Stimulated activated CD4-positive, alpha-beta T cell treated with anti-CD3 and anti-CD28 coated beads, Interleukin-1b, Interleukin-23, amount 100 ng/mL, for 48 hours (primary cell): ENCODE measurements at regions not wholly inside any gene's neighbourhood (a gene's known extent, or its start where the extent isn't known, plus 50 kb on each side); places are given as distances from the start of the nearest gene placed in this dataset.

Experiments
- DNase-seq: peaks from one replicate; pipeline ENCODE4 v3.0.0-alpha.2; 2020

DNA sequence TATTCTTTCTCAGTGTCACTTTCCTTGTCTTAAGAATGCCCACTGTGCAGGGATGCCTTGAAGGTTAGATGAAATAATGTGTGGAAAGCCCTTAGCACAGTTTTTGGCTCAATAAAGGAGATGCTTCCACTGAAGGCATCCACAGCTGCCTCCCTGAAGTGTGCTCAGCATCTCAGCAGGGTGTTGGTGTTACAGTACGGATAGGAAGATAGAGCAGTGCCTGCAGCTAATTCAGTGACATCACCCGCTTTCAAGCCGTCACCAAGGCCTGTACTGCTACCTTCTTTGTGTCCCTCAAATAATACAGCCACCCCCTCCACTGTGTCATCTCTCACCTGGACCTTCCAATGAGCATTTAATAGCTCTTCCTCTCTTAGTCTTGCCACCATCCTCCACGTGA is 59.0 kb downstream of the NDUFS5 start:
- DNase-seq = no peak

DNA sequence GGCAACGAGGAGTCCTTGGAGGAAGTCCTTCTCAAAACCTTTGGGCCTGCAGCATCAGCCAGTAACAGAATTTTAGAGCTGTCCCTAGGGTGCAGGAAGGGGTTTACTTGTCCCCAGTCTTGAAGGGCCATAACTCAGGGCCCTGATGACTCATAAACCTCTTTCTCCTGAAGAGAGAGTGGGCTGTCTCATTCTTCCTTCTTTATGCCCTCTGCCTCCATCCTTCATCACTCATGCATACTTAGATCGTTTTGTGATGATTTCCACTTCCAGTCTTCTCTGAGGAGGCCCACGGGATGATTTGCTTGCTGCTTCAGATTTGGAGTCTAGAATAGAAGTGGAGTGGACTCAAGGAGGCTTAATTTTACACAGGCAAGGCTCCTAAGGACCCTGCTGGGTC is 60.2 kb downstream of the NDUFS5 start:
- no peak for DNase-seq

DNA sequence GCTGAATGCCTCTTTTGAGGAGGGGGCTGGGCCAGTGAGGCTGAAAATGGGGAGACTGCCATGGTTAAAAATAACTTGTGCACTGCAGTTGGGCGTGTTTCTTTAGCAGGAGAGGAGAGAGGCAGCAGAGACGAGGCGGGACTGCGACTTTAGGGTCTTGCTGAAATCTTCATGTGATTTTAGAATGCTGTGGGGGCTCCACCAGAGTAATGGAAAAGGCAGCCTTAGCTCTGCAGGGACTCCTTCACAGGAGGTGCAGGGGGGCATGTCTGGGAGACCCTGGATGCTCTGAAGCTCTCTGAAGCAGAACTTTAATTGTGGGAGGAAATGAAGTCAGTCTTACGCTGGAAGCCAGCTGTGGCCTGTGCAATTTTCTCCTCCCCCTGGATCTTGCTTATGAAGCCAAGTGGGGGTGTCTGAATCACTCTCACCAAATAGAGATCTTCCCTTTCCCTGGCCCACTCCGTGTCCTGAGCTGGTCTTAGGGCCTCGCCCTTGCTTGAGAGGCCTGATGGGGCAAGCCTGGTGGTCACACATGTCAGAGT is 60.8 kb downstream of the NDUFS5 start:
- DNase-seq = no peak

DNA sequence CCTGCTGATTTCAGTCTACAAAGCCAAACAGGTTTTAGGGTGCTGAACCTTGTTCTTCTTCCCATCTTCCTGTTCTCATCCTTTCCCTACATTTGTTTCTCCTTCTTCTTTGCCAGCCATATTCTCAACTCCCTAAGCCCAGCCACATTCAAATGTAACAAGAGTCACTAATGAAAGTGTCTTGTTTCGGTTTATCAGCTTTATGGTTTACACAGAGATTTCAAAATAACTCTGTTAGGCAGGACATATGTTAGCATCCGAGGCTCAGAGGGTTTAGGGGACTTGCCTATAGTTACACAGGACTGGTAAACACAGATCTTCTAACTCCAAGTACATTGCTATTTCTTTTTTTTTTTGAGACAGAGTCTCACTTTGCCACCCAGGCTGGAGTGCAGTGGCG is 61.3 kb downstream of the NDUFS5 start:
- no peak for DNase-seq

DNA sequence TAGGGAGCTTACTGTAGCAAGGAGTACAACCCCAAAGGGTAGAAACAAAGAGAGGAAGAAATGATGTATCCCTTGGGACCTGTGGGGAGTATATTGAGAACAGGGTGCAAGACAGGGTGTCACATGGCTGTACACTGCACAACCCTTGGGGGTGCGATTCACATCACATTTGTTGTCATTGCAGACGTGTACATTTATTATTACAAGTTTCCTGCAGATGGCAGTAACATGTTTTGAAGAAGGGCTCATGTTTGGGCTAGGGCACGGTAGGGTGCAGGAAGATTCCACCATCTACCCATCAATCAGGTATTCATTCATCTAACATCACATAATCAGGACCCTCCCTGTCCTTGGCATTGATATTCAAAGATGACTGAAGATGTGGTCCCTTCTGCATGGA is 62.5 kb downstream of the NDUFS5 start:
- no peak for DNase-seq

DNA sequence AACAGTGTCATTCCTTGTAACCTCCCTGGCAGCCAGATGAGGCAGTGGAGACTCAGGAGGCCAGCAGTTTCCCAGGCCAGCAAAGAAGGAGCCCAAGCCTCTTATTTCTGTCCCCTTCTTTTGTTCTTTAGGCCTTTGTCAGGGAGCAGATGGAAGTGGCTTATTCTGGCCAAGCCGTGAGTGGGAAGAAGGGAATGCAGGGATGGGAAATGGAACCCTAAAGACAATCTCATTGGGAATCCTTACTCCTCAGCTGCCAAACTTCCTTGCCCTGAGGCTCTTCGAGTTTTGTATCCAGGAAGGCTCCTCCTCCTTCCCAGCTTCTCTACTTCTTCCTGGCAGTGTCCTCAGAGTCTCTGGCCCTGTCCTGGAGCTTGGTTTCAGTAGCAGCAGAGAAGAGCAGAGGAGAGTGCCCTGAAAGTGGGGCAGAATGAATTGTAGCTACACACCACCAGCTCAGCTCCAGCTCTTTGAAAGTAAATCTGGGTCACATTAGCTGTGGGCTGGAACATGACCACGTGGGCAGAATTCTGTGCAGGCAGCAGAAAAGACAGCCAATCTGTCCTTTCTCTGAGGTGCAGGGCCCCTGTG is 63.9 kb downstream of the NDUFS5 start:
- DNase-seq = no peak

DNA sequence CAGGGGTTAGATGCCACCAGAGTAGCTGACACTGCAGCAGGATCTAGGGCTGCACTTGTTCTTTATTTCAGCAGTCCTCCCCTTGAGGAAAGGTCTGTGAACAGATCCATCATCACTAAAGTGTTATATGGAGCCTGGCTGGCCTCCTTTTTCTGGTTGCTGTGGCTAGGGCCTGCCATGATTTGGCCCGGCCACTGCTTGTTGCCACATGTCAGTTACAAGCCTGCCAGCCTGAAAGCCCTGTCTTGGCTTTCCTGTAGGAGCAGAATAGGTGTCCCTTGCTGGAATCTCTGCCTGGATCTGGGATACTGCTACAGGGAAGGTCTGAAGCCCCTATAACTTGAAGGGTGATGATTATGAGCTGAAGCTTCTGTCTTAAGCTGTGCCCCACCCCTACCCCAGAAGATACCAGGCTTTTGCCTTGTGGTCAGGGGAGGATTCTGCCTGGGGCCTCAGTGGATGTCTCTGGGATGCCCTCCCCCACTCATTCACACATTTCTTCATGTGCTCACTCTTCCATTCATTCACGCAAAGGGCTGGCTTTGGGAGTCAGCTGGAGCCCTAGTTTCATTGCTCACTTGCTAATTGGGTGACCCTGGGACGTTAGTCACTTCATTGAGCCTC is 64.7 kb downstream of the NDUFS5 start:
- DNase-seq = no peak

DNA sequence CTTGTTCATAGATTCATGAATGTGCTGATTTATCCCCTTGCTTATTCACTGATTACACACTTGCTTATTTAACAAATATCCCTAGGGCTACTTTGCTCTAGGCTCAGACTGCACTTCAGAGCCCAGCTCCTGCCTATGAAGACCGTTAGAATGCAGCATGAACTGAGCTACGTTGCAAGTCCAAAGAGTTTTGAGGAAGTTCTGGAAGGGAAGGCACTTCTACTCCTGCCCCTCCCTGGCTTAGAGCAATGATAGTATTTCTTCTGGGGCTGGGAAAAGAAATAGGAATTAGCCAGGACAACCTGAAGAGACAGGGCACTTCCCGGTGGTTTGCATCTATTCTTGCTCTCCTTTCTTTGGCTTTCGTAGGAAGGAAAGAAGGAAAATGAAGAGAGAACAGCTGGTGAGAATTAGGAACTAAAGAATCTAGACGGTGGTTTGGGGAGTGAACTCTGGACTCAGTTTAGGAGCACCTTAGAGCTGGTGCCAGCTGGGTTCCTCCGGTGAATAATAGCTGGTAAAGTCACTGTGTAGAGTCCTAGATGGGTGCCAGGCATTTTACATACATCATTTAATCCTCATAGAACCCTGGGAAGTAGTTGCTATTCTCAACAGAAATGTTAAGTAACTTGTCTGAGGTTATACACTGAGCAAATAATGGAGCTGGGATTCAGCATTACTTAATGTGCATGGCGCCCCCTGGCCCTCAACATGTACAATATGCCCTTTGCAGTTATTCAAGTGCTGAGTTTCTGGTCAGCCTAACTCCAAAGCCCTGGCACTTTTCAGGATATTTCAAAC is 65.9 kb downstream of the NDUFS5 start:
- DNase-seq = peak; percentile 28

DNA sequence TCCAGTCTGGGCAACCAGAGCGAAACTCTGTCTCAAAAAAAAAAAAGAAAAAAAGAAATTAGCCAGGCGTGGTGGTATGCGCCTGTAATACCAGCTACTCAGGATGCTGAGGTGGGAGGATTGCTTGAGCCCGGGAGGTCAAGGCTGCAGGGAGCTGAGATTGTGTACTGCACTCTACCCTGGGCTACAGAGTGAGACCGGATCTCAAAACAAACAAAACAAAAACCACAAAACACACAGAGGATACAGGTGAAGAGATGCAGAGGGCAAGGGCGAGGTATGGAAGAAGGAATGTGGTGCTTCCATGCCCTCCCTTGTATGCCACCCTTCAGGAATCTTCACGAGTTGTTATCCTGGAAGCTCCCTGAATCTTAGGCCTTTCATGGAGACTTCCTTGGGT is 68.5 kb downstream of the NDUFS5 start:
- no peak for DNase-seq

DNA sequence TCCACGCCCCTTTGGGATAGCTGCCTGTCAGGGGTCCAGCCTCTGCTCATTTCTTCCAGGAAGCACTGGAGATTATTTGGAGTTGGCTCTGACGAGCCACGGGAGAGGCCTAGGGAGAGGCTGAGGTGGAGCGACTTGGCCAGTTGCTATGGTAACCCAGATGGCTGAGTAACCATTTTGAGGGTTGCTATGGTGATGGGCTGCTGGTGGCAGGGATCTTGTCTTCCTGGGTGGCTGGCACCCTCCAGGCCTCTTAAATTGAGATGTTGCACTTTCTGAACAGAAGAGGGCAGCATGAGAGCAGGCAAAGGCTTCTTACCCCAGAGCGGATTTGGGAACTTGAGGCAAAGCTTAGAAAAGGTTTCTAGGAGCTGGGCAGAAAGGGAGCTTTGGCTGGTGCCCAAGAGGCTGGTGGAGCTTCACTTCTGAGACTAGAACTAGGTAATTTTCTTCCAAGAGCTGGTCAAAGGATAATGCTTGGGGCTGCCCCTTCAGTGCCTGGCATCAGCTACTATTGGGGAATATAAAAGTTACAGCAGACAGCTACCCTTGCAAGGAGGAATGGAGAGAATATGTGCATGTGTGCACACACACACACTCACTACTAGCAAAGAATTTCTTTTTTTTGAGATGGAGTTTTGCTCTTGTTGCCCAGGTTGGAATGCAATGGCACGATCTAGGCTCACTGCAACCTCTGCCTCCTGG is 72.5 kb downstream of the NDUFS5 start:
- DNase-seq = peak; percentile 78

DNA sequence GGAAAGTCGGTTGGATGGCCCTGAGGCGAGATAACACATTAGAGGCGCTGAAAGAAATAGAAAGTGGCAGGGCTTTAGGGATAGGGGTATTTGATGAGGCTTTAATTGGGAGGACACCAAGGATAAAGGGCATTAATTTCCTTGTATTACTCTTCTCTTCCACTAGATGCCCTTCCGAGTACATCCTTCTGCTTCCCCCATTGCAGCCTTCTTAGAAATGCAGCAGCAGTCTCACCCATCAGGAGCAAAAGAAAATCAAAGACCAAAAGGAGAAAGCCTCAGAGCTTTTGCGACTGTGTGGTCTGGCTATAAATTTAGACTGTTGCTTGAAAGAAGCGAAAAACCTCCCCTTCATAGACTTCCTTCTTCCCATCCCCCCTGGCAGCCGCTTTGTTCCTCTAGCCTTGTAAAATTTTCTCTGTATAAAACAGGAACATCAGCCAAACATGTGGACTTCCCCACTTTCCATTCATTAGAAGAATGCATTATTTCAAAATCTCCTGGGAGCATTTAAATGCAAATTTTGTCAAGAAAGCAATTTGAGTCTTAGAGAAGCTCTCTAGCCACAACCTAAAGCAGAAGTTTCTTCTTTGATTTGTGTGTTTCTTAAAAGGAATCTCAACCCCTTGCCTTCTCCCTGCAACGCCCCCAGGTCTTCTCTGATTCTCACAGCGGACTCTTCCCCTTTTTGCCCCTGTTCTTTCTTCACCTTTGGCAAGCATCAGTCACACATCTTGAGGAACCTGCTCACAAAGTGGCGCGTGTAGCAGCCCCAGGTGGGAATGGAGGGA is 76.6 kb downstream of the NDUFS5 start:
- DNase-seq = peak; percentile 22

DNA sequence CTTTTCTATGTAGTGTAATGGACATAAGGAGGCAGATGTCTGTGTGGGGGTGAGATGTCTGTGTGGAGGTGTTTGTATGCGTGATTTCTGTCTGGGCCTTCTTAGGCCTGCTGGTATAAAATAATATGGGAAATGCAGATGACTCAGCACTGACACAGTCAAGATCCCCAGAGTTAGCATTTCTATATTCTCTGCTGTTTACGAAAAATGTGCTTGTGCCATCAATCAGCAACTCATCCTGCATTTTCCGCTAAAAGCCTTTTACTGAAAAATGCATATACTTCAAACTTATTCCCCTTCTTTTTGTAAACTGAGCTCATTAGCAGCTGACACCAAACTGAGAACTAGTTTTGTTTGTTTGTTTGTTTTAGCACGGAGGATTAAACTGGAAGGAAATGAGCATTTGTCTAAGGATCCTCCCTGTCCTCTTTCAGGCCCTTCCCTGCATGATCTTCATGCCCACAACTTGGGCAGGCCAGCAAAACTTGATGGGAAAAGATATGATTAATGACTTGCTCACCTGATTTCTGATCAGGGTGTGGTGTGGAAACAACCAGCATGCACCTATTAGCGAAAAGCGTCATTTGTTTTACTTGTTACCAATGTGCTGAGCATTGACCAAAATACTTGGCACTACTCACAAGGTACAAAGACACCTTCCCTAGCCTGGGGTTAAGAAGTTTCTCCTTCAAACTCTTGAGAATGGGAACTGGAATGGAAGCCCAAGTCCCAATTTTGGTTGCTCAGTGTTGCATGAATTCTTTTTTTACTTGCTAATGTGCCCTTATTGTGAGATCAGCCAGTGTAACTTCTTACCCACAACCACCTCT is 77.4 kb downstream of the NDUFS5 start:
- no peak for DNase-seq

DNA sequence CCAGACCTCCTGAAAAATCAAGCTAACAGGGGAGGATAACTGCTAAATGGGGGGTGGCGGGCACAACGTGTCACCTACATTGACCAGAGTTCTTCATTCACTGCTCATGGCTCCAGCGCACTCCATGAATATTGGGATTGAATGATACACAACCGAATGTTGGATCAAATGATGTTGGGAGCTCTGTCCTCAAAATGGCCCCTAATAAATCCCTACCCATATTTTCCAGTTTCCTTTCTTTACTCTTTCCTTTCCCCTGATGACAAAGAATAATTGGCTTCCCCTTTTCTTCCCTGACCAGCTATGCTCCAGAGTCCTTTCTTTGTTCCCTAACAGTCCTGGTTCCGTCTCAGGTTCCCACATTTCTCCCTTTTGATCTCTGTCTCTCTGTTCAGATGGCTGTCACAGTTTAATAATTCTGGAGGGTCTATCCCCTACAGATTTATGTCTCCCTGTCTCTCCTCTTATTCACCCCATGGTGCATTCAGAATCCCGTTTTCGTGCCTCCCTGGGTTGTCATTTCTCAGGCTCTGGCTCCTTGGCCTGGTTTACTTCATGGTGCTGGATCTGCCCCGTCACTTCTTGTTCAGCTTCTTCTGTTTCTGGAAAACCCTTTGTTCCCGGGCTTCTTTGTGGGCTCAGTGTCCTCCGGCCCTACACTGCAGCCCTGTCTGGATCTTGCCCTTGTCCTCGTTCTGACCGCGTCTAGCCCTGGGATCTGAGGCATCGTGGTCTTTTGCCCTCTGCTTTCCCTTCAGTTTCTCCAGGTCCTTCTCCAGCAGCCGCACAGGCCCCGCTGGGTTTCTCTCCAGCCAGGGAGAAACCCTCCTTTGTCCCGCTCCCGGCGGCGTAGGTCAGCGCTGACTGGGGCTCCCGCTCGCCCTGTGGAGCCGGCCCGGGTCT is 78.3 kb downstream of the NDUFS5 start:
- DNase-seq = no peak

DNA sequence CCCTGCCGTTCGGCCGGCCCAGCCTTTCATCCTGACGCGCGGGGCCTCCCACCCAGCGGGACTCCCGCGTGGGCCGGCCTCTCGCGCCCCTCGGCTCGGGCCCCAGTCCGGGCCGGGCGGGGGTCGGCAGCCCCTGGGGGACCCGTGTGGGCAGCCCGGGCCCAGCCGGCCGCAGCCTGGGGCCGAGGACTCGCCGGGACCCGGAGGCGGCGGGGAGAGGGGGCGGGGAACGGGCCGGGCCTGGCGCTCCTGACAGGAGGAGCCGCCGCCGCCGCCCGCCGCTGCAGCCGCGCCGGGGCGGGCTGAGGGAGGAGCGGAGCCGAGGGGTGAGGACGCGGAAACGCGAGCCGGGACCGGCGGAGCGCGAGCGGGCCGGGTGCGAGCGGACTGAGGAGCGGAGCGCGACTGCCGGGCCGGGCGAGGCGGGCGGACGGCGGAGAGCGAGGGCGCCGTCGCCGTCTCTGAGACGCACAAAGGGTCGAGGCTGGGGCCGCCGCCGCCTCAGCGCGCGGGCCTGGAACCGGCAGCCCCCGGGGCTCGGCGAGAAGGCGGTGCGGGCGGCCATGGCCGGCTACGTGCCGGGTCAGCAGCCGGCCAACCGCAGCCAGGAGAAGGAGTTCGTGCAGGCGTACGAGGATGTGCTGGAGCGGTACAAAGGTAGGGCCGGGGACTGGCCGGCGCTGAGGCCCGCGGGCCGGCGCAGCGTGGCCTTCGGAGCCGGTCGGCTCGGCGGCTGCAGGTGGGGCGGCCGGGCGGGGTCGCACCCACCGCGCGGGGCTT is 79.1 kb downstream of the NDUFS5 start:
- DNase-seq = peak; percentile 44

DNA sequence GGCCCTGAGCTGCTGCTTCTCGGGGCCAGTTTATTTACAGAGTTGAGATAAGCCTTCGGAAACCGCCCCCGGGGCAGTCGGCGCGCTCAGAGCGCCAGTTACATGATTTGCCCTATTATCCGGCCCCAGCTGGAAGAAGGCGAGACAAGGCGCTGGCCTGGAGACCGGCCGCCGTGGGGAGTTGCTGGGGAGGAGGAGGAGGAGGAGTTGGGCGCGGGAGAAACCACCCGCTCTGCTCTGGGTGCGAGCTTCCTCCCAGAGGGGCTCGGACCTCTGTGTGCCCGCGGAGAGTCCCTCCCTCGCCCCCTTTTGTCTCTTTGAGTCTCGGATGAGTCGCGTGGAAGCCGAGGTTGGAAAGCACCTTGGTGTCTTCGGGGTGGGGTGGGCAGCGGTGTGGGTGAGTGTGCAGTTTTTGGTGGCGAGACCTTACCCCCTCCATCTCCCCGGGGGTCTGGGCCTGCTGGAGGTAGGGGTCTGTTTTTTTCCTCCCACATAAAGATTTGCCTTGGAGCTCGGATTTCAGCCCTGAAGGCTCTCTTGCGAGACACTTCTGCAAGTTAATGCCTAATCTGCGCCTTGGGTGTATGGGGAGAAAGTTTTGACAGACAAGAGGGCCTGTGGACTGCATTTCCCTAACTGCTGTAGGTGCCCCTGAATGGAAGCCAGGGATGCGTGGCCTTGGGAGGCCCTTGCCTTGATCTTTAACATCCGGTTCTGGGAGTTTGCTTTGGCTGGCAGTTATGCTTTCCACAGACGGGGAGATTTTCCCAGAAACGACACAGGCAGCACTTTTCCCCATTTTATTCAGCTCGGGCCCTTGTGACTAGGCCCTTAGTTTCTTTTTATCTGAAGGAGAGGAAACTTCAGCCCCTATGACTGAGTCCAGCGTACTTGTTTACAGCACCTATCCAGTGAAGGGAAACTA is 80.0 kb downstream of the NDUFS5 start:
- peak; percentile 25 for DNase-seq

DNA sequence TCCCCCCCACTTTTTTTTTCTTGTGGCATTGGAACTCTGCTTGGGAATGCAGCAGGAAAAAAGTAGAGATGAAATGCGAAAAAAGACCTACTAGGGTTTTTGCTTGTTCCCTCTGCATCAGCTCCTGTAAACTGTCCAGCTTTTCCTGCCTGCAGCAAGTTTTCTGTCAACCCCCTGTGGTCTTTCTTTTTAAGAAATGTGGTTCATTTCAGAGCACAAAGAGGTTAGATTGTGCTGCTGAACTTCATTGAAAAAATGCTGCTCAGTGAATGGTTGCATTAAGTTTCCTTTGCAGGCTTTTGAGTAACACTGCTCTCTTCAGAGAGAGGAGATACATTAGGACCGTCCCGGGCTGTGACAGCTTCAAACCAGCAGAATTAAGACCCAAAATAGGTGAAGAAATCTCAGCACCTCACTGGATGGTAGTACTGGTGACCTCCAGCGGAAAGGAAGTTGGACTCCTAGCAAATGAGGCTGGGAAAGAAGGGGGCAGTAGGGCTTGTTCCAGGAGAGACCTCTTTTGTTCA is 80.7 kb downstream of the NDUFS5 start:
- DNase-seq = no peak

DNA sequence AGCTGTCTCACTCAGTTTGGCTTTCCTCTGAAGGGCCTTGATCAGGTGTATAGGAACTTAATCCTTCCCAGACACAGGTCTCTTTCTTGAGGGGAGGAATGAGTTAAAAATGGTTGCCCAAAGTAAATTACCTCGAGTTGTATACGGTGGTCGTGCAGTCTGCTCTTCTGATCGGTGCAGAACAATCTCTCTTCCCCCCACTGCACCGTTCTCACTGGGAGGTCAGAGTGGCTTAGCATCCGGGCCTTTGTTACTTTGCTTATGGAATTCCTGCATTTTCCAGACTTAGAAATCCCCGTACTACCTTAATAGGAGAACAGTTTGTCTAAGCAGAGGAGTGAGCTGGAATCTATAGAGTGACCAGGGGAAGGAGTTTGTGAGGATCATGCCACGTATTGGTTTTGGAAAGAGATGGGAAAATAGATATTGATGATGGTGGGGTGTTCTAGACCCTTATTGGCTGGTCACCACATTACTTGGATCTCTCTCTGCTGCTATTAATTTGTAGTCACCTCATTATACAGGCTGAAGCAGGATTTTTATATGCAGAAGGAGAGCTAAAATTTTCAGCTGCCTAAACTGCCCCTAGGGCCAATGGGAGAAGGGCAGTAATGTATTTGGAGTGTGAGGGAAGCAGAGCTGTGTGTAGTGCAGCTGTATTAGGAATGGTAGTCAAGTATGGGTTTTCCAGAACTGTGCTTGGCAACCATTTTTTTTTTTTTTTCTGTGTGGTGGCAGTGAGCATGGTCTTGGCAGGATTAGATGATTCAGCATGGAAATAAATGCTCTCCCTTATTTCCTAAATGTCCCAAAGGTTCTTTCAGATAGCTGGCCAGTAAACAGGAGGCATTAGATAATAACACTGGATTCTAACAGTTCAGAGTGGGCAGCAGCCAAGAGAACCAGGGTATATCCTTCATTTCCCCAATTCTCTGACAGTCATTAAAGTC is 81.5 kb downstream of the NDUFS5 start:
- no peak for DNase-seq
